Bronchial epithelial cell (primary cell): ENCODE measurements at regions not wholly inside any gene's neighbourhood (a gene's known extent, or its start where the extent isn't known, plus 50 kb on each side); places are given as distances from the start of the nearest gene placed in this dataset.

Source experiments
- DNase-seq: peaks from one replicate; pipeline ENCODE4 v3.0.0-alpha.2; 2010; ENCODE audit warnings: low read depth
- FAIRE-seq: peaks from 2 replicates; lab custom pipeline; 2011; peaks lifted over from hg19 to GRCh38; lab: Jason Lieb, UNC
- H3K27me3 ChIP-seq: 2 replicates; pipeline ENCODE4 v1.5.1; 2011; ENCODE audit warnings: low read length; ENCODE audit not compliant: control insufficient read depth, insufficient read depth
- H3K36me3 ChIP-seq: 2 replicates; pipeline ENCODE4 v1.5.1; 2011; ENCODE audit warnings: low read length; ENCODE audit not compliant: control insufficient read depth, insufficient read depth
- H3K4me3 ChIP-seq: 2 replicates; pipeline ENCODE4 v1.5.1; 2011; ENCODE audit warnings: mild to moderate bottlenecking, low read depth, low read length, control low read depth
- TF ChIP-seq, protein P1 (sequence below): IDR thresholded peaks from 2 replicates; pipeline ENCODE4 v1.5.1; 2011; ENCODE audit warnings: mild to moderate bottlenecking, moderate library complexity, low read length, control low read depth, inconsistent platforms; ENCODE audit not compliant: insufficient read depth, severe bottlenecking

DNA sequence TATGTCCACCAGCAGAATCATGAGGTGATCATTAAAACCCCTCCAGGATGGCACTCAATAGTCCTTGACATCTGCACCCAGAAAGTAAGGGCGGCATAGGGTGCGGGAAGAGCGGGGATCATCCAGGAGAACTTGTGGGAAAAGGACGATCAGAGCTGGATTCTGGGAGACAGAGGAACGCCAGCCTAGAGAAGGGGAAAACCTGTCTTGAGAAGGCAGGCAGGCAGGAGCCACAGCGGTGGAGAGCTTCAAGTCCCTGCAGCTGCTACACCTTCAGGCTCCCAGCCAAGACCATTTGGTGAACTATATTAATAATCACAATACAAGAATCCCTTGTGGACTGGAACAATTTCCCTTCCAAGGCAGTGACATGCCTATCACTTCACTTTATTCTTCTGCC is 134.3 kb downstream of the BUD13 start:
- DNase-seq (no peak), FAIRE-seq (no peak)
- H3K4me3 ChIP-seq = no peak overlapping the region
- TF ChIP-seq, protein P1, sequence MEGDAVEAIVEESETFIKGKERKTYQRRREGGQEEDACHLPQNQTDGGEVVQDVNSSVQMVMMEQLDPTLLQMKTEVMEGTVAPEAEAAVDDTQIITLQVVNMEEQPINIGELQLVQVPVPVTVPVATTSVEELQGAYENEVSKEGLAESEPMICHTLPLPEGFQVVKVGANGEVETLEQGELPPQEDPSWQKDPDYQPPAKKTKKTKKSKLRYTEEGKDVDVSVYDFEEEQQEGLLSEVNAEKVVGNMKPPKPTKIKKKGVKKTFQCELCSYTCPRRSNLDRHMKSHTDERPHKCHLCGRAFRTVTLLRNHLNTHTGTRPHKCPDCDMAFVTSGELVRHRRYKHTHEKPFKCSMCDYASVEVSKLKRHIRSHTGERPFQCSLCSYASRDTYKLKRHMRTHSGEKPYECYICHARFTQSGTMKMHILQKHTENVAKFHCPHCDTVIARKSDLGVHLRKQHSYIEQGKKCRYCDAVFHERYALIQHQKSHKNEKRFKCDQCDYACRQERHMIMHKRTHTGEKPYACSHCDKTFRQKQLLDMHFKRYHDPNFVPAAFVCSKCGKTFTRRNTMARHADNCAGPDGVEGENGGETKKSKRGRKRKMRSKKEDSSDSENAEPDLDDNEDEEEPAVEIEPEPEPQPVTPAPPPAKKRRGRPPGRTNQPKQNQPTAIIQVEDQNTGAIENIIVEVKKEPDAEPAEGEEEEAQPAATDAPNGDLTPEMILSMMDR = no peak
- H3K36me3 ChIP-seq = no peaks in the 10 kb centered on the region
- H3K27me3 ChIP-seq = no peaks in the 10 kb centered on the region

- FAIRE-seq = no peak
- no peaks in the 10 kb centered on the region for H3K36me3 ChIP-seq
- no peaks in the 10 kb centered on the region for H3K27me3 ChIP-seq
- H3K4me3 ChIP-seq = no peak overlapping the region
- no peak for DNase-seq
- TF ChIP-seq, protein P1 = no peak
Observed at GRCh38 chr11:116637766-116638165, 135.0 kb downstream of the BUD13 start.

DNA sequence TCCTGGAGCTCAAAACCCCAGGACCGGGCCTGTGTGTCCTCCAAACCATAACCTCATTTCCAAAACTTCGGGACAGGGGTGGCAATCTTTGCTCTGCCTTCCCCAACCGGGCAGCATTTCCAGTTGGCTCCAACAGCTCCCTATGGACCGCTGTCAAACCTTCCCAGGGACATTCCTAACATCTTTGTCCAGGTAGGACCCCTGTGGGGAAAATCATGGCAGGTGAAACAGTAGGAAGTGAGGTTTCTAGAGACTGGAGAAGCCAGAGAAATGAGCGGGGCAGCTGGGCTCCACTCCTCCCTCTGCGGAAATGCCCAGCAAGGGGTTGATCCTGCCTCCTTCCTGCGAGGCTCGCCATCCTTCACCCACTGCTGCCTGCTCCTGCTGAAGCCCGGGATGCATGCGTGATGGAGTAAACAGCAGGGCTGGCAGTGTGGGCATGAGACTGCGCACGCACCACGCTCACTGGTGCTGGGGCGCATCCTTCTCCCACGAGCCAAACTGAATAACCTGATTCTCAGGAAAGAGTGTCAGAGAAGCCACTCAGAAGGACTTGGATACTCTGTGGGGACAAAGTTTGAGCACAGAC is 136.4 kb downstream of the BUD13 start:
- TF ChIP-seq, protein P1 = no peak
- H3K4me3 ChIP-seq = no peak overlapping the region
- FAIRE-seq (no peak), DNase-seq (no peak)
- H3K36me3 ChIP-seq = no peaks in the 10 kb centered on the region
- H3K27me3 ChIP-seq = no peaks in the 10 kb centered on the region

DNA sequence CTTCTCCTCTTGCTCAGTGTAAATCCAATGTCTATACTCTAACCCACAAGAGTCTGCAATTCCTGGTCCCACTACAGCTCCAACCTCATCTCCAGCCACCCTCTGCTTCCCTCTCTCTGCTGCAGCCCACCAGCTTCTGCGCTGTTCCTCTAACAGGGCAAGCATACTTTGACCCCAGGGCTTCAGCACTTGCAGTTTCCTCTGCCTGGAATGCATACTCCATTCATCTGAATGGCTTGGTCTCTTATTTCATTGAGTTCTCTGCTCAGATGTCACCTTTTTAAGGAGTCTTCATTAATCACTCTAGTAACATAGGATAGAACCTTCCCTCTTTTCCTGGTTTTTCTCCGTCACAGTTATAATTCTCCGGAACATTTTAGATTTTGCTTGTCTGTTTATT is 141.6 kb downstream of the BUD13 start:
- DNase-seq = no peak
- Histone ChIP-seq H3K36me3 (no peaks in the 10 kb centered on the region), H3K4me3 (no peak overlapping the region), H3K27me3 (no peaks in the 10 kb centered on the region)
- no peak for FAIRE-seq
- TF ChIP-seq, protein P1 = no peak

DNA sequence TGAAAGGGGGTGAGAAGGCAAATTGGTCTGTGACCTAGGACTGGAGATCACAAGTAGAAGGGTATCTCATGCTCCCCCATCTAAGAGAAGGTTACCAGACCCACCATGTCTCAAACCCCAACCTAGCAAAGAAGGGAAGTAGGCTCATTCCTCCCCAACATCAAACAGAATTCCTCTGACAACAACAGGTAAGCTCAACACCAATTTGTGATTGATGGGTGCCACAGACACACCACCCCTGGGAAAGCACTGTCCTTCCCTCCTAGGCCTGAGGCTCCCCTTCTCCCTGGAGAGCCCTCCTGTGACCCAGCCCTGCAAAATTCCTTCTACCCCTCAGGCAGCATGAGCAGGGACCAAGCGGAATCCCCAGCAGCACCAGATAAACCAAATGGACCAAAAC is 154.3 kb downstream of the BUD13 start:
- Histone ChIP-seq H3K4me3 (no peak overlapping the region), H3K27me3 (no peaks in the 10 kb centered on the region), H3K36me3 (no peaks in the 10 kb centered on the region)
- DNase-seq (no peak), FAIRE-seq (no peak)
- TF ChIP-seq, protein P1 = no peak
